ENCODE measurements at regions not wholly inside any gene's neighbourhood (a gene's known extent, or its start where the extent isn't known, plus 50 kb on each side); places are given as distances from the start of the nearest gene placed in this dataset.

- TF ChIP-seq POLR2A (IDR thresholded peaks at IDR 0.05; ENCODE audit: low read length) (no peak), GATA1 (IDR thresholded peaks at IDR 0.05; ENCODE audit: low read depth, low read length) (no peak)
Measured at GRCh38 chr4:133316909-133317308, 167.8 kb downstream of the PCDH10 start.
